K562 (cell line): ENCODE measurements at regions not wholly inside any gene's neighbourhood (a gene's known extent, or its start where the extent isn't known, plus 50 kb on each side); places are given as distances from the start of the nearest gene placed in this dataset.

Source experiments
- ATAC-seq: fragments of 200-7000 bp; cut with Tn5 transposase; 3 replicates; pipeline ENCODE4 v1.9.1; 2020; ENCODE audit warnings: moderate library complexity
- BruUV-seq: library from RNA; stranded (reverse); fragments of 400-500 nt; replicated peaks from 2 replicates; lab custom pipeline; 2021; lab: Mats Ljungman, UMichigan
- CTCF ChIA-PET: fragments of 300-600 bp; formaldehyde crosslinking; extraction: SDS; loops from one replicate; lab custom pipeline; 2021; ENCODE audit warnings: low intra/inter-chr PET ratio; lab: Yijun Ruan, JAX
- POLR2A ChIA-PET: fragments of 300-600, 350-650 bp; sonication (Branson Sonifier 250); formaldehyde crosslinking; extraction: SDS; loops from one replicate; lab custom pipeline; 2021; ENCODE audit warnings: antibody characterized with exemption, inconsistent platforms; lab: Yijun Ruan, JAX
- DNase-seq, 4 experiments: peaks; one replicate each; pipeline versions ENCODE4 v3.0.0 to v3.0.0-alpha.2; 2011 to 2018; ENCODE audit warnings: low spot score in 3 of 4, mixed read lengths in 3 of 4; ENCODE audit errors: extremely low read depth in 1 of 4
- FAIRE-seq: peaks from 2 replicates; lab custom pipeline; 2011; peaks lifted over from hg19 to GRCh38; lab: Jason Lieb, UNC
- H2AFZ ChIP-seq: 2 replicates; pipeline ENCODE4 v1.6.0; 2011; ENCODE audit warnings: low read depth, low read length, control low read depth, inconsistent platforms
- H3K27ac ChIP-seq: fragments of 200-600 bp; 3 replicates; pipeline ENCODE4 v1.8.0; 2011; ENCODE audit warnings: low read depth, mild to moderate bottlenecking, control low read depth, inconsistent platforms, low read length, moderate library complexity, mixed read lengths; ENCODE audit errors: extremely low read depth
- H3K27me3 ChIP-seq, 2 experiments: fragments of 300-600 bp in 1 of 2; 2 replicates in 1 of 2; 3 replicates in 1 of 2; pipeline versions ENCODE4 v1.6.0 to v1.8.0; 2011; ENCODE audit warnings: inconsistent platforms in 2 of 2, low read length in 2 of 2, mild to moderate bottlenecking in 1 of 2, mixed read lengths in 1 of 2, moderate library complexity in 1 of 2; ENCODE audit not compliant: control insufficient read depth in 2 of 2, insufficient read depth in 2 of 2
- H3K36me3 ChIP-seq: fragments of 300-600 bp; 3 replicates; pipeline ENCODE4 v1.8.0; 2011; ENCODE audit warnings: mild to moderate bottlenecking, low read length, inconsistent platforms; ENCODE audit not compliant: control insufficient read depth, insufficient read depth
- H3K4me1 ChIP-seq, 2 experiments: fragments of 200-600 bp in 1 of 2; replicated peaks in 1 of 2; 2 replicates in 1 of 2; 3 replicates in 1 of 2; pipeline versions ENCODE4 v1.5.1 to v1.8.0; 2011; ENCODE audit warnings: inconsistent platforms in 2 of 2, low read length in 2 of 2, mild to moderate bottlenecking in 1 of 2, mixed read lengths in 1 of 2, moderate library complexity in 1 of 2; ENCODE audit not compliant: control insufficient read depth in 2 of 2, insufficient read depth in 2 of 2
- H3K4me2 ChIP-seq: 2 replicates; pipeline ENCODE4 v1.6.1; 2011; ENCODE audit warnings: low read length, control low read depth, inconsistent platforms, mixed read lengths; ENCODE audit not compliant: insufficient read depth
- H3K4me3 ChIP-seq: fragments of 200-600 bp; sonication (generic), shearing (Covaris generic); 2 replicates; pipeline ENCODE4 v1.5.1; 2016; ENCODE audit warnings: control low read depth, inconsistent platforms
- H3K79me2 ChIP-seq: fragments of 200-600 bp; 3 replicates; pipeline ENCODE4 v1.8.0; 2011; ENCODE audit warnings: low read length, inconsistent platforms; ENCODE audit not compliant: control insufficient read depth, insufficient read depth
- H3K9ac ChIP-seq, 2 experiments: 2 replicates each; pipeline versions ENCODE4 v1.6.0 to v1.6.1; 2011; ENCODE audit warnings: low read depth in 2 of 2, low read length in 2 of 2, control low read depth in 1 of 2, inconsistent platforms in 1 of 2, mild to moderate bottlenecking in 1 of 2, mixed read lengths in 1 of 2; ENCODE audit not compliant: insufficient read depth in 1 of 2
- H3K9me1 ChIP-seq: one replicate; pipeline ENCODE4 v1.6.0; 2011; ENCODE audit warnings: inconsistent platforms, mild to moderate bottlenecking, low read length, moderate library complexity; ENCODE audit not compliant: control insufficient read depth, insufficient read depth
- H3K9me3 ChIP-seq: replicated peaks from 2 replicates; pipeline ENCODE4 v1.5.1; 2011; ENCODE audit warnings: low read depth, low read length, inconsistent platforms; ENCODE audit not compliant: control insufficient read depth, insufficient read depth
- H4K20me1 ChIP-seq: replicated peaks from 2 replicates; pipeline ENCODE4 v1.6.1; 2011; ENCODE audit warnings: low read length, inconsistent platforms, mixed read lengths; ENCODE audit not compliant: control insufficient read depth, insufficient read depth
- ATF6 ChIP-seq: sonication (generic); formaldehyde crosslinking; IDR thresholded peaks from 2 replicates; pipeline ENCODE4 v1.4.0; 2020; ENCODE audit warnings: mild to moderate bottlenecking, missing genetic modification reagents
- CTBP1 ChIP-seq: fragments of 450-650 bp; IDR thresholded peaks from 2 replicates; pipeline ENCODE4 v1.6.1; 2016; ENCODE audit warnings: borderline replicate concordance
- EGR1 ChIP-seq: fragments of 450-650 bp; conservative IDR thresholded peaks from 2 replicates; pipeline ENCODE4 v1.6.1; 2017; ENCODE audit warnings: mild to moderate bottlenecking
- GABPA ChIP-seq: fragments of 200-800 bp; sonication (Bioruptor generic); conservative IDR thresholded peaks from 2 replicates; pipeline ENCODE4 v1.6.1; 2016; ENCODE audit warnings: low read depth, missing genetic modification characterization, missing compliant biosample characterization
- HDAC6 ChIP-seq: IDR thresholded peaks from 2 replicates; pipeline ENCODE4 v1.6.1; 2012; ENCODE audit warnings: low read depth, mild to moderate bottlenecking, control low read depth, inconsistent platforms, low read length, moderate library complexity
- KDM5B ChIP-seq: fragments of 200-600 bp; sonication (generic); IDR thresholded peaks from 2 replicates; pipeline ENCODE4 v1.6.1; 2012; ENCODE audit warnings: low read depth, mild to moderate bottlenecking, moderate library complexity, low read length, control low read depth, inconsistent platforms; ENCODE audit not compliant: insufficient replicate concordance
- PTRF ChIP-seq: fragments of 450-650 bp; IDR thresholded peaks from 2 replicates; pipeline ENCODE4 v1.6.1; 2016; ENCODE audit warnings: mild to moderate bottlenecking, missing genetic modification characterization, missing compliant biosample characterization
- RAD21 ChIP-seq, 2 experiments: fragments of 250-450 bp in 1 of 2; fragments of 450-650 bp in 1 of 2; sonication (Bioruptor Pico) in 1 of 2; formaldehyde crosslinking in 1 of 2; IDR thresholded peaks in 1 of 2; conservative IDR thresholded peaks in 1 of 2; 2 replicates each; pipeline versions ENCODE4 v1.4.0 to v1.8.0; 2020 to 2022; ENCODE audit warnings: mild to moderate bottlenecking in 2 of 2, moderate library complexity in 1 of 2
- SIRT6 ChIP-seq: IDR thresholded peaks from one replicate; pipeline ENCODE4 v1.6.1; 2012; ENCODE audit warnings: low read depth, mild to moderate bottlenecking, control low read depth, inconsistent platforms, low read length, moderate library complexity
- SLC30A9 ChIP-seq: fragments of 250-450 bp; sonication (Bioruptor Pico); IDR thresholded peaks from 2 replicates; pipeline ENCODE4 v1.8.0; 2022; ENCODE audit warnings: mild to moderate bottlenecking, moderate library complexity
- ZEB2 ChIP-seq: fragments of 450-650 bp; IDR thresholded peaks from 2 replicates; pipeline ENCODE4 v1.6.1; 2016
- ZNF277 ChIP-seq: fragments of 250-450 bp; sonication (Bioruptor Pico); IDR thresholded peaks from 2 replicates; pipeline ENCODE4 v1.8.0; 2022; ENCODE audit warnings: inconsistent platforms, mild to moderate bottlenecking, moderate library complexity, borderline replicate concordance
- ZNF3 ChIP-seq: fragments of 250-450 bp; sonication (Bioruptor Pico); IDR thresholded peaks from 2 replicates; pipeline ENCODE4 v1.5.0; 2021; ENCODE audit warnings: mild to moderate bottlenecking, moderate library complexity
- ZNF408 ChIP-seq: fragments of 250-450 bp; sonication (Bioruptor Pico); IDR thresholded peaks from 2 replicates; pipeline ENCODE4 v1.4.0; 2020; ENCODE audit warnings: low read depth, mild to moderate bottlenecking, moderate library complexity
- WGBS: fragments of 100-300 bp; shearing (Covaris generic); methylation state at CpG from one replicate; pipeline ENCODE4 v1.1.6; 2016; ENCODE audit warnings: low coverage, mixed read lengths; ENCODE audit not compliant: insufficient coverage; ENCODE audit errors: missing lambda C conversion rate; 5-methylcytosine and 5-hydroxymethylcytosine counted together
- in situ Hi-C: fragments of 300-500 bp; cut with MboI; formaldehyde crosslinking; loops from 4 replicates; pipeline ENCODE4 v1.15.0; 2018; ENCODE audit warnings: inconsistent platforms, mixed read lengths
- intact Hi-C: fragments of 100-400 bp; cut with micrococcal nuclease; formaldehyde crosslinking; loops from 2 replicates; pipeline ENCODE4 v1.14.2; 2022
- TF ChIP-seq, protein P1 (sequence below): fragments of 450-650 bp; IDR thresholded peaks from 2 replicates; pipeline ENCODE4 v1.6.1; 2016; ENCODE audit warnings: low read depth, mild to moderate bottlenecking, moderate library complexity

- TF ChIP-seq HDAC6: no peak
- no peak for TF ChIP-seq KDM5B
- no peak for TF ChIP-seq GABPA (tag)
- TF ChIP-seq SIRT6: no peak
Observed at GRCh38 chr12:127652281-127652680, 614.7 kb upstream of the TMEM132C start (continued).

DNA sequence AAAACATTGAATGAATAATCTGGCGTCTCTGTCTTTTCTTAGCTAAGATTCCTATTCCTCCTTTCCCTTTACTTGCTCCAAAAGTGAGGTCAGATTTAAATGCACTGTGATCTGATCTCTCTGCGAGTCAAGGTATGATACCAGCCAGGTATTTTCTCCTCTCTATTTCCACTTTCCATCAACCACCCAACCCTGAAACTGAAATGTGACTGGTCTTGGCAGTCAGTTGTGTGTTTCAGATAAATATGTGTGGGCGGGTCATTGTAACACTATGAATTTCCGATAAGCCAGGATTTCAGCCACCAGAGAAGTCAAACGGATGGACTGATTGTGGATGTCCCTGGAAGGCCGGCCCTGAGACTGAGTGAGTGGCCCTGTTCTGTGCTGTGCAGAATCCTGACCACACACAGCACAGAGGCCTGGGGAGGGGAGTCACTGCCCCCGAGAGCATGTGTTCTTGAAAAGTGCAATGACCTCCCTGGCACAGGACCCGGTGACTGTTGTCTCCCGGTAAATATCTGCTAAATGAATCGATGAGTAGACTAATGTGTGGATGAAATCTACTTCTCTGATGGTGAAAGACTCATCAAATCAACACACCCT lies 612.5 kb upstream of the TMEM132C start:
- no peaks in the 10 kb centered on the region for H4K20me1 ChIP-seq
- no peaks in the 10 kb centered on the region for H3K27me3 ChIP-seq
- POLR2A ChIA-PET: no interaction called here
- no peak for TF ChIP-seq ZNF277 (CRISPR knock-in tag)
- no peak for TF ChIP-seq EGR1
- no peak for TF ChIP-seq CTBP1
- no peak for TF ChIP-seq RAD21 (CRISPR knock-in tag; conservative IDR thresholded peaks at IDR 0.05 in 1 of 2, IDR thresholded peaks at IDR 0.05 in 1 of 2)
- TF ChIP-seq SLC30A9 (CRISPR knock-in tag): no peak
- TF ChIP-seq ZEB2: no peak
- no peak for TF ChIP-seq ZNF3 (CRISPR knock-in tag)
- TF ChIP-seq PTRF (tag): no peak
- TF ChIP-seq, protein P1, sequence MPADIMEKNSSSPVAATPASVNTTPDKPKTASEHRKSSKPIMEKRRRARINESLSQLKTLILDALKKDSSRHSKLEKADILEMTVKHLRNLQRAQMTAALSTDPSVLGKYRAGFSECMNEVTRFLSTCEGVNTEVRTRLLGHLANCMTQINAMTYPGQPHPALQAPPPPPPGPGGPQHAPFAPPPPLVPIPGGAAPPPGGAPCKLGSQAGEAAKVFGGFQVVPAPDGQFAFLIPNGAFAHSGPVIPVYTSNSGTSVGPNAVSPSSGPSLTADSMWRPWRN: no peak
- no peak for TF ChIP-seq ATF6 (CRISPR knock-in tag)
- no peak for TF ChIP-seq ZNF408 (CRISPR knock-in tag)
- H3K9me1 ChIP-seq: no peaks in the 10 kb centered on the region
- H3K4me3 ChIP-seq: no peak overlapping the region
- H3K4me2 ChIP-seq: no peak overlapping the region
- no peak overlapping the region for H2AFZ ChIP-seq
- H3K9ac ChIP-seq: no peak overlapping the region
- under 1% methylated on average over 10 of the region's 10 CpGs for WGBS
- no peak overlapping the region for H3K27ac ChIP-seq
- in situ Hi-C loops: no loop called here
- no peak for ATAC-seq
- no peak for FAIRE-seq
- intact Hi-C loops: no loop called here
- no peaks in the 10 kb centered on the region for H3K79me2 ChIP-seq
- no TSS peak for BruUV-seq
- CTCF ChIA-PET: no interaction called here
- no peaks in the 10 kb centered on the region for H3K4me1 ChIP-seq
- DNase-seq: no peak
- H3K36me3 ChIP-seq: no peaks in the 10 kb centered on the region
- no peaks in the 10 kb centered on the region for H3K9me3 ChIP-seq
